SK-N-SH treated with all-trans-retinoic acid at 6 μM for 48 hours (cell line): ENCODE measurements at regions not wholly inside any gene's neighbourhood (a gene's known extent, or its start where the extent isn't known, plus 50 kb on each side); places are given as distances from the start of the nearest gene placed in this dataset.

Source experiments
- ATAC-seq: fragments of 200-7000 bp; cut with Tn5 transposase; 3 replicates; pipeline ENCODE4 v1.9.1; 2020; ENCODE audit warnings: mild to moderate bottlenecking, moderate library complexity
- ARNTL ChIP-seq: fragments of 450-650 bp; formaldehyde crosslinking; IDR thresholded peaks from 2 replicates; pipeline ENCODE4 v1.5.0; 2020; ENCODE audit warnings: low read depth, mild to moderate bottlenecking, moderate library complexity, borderline replicate concordance
- BACH2 ChIP-seq: fragments of 250-450 bp; sonication (Bioruptor Pico); IDR thresholded peaks from 2 replicates; pipeline ENCODE4 v1.9.0; 2021; ENCODE audit warnings: mild to moderate bottlenecking, borderline replicate concordance
- CREB5 ChIP-seq: fragments of 250-450 bp; sonication (Bioruptor Pico); IDR thresholded peaks from 2 replicates; pipeline ENCODE4 v1.5.1; 2020; ENCODE audit warnings: low read depth, mild to moderate bottlenecking, moderate library complexity
- CSDC2 ChIP-seq: fragments of 250-450 bp; sonication (Bioruptor Pico); IDR thresholded peaks from 2 replicates; pipeline ENCODE4 v1.5.0; 2020; ENCODE audit warnings: mild to moderate bottlenecking, moderate library complexity
- CSRNP3 ChIP-seq: fragments of 250-450 bp; sonication (Bioruptor Pico); IDR thresholded peaks from 2 replicates; pipeline ENCODE4 v1.5.1; 2021; ENCODE audit warnings: mild to moderate bottlenecking, moderate library complexity
- ESRRG ChIP-seq: fragments of 250-450 bp; sonication (Bioruptor Pico); IDR thresholded peaks from 2 replicates; pipeline ENCODE4 v1.6.1; 2021; ENCODE audit warnings: mild to moderate bottlenecking
- GLIS3 ChIP-seq: fragments of 250-450 bp; sonication (Bioruptor Pico); IDR thresholded peaks from 2 replicates; pipeline ENCODE4 v1.5.0; 2020; ENCODE audit warnings: mild to moderate bottlenecking, moderate library complexity
- OSR1 ChIP-seq: fragments of 250-450 bp; sonication (Bioruptor Pico); IDR thresholded peaks from 2 replicates; pipeline ENCODE4 v1.8.0; 2022; ENCODE audit warnings: moderate library complexity, mild to moderate bottlenecking, inconsistent platforms
- PATZ1 ChIP-seq: fragments of 250-450 bp; sonication (Bioruptor Pico); IDR thresholded peaks from 2 replicates; pipeline ENCODE4 v1.8.0; 2020; ENCODE audit warnings: mild to moderate bottlenecking, moderate library complexity, borderline replicate concordance
- POU6F1 ChIP-seq: fragments of 250-450 bp; sonication (Bioruptor Pico); IDR thresholded peaks from 2 replicates; pipeline ENCODE4 v1.8.0; 2021; ENCODE audit warnings: low read depth, mild to moderate bottlenecking, moderate library complexity, borderline replicate concordance
- PPARA ChIP-seq: fragments of 250-450 bp; sonication (Bioruptor Pico); IDR thresholded peaks from 2 replicates; pipeline ENCODE4 v1.5.0; 2020; ENCODE audit warnings: mild to moderate bottlenecking, borderline replicate concordance
- RARB ChIP-seq: fragments of 250-450 bp; sonication (Bioruptor Pico); IDR thresholded peaks from 2 replicates; pipeline ENCODE4 v1.8.0; 2021; ENCODE audit warnings: mild to moderate bottlenecking, moderate library complexity
- SNAI2 ChIP-seq: fragments of 250-450 bp; sonication (Bioruptor Pico); IDR thresholded peaks from 2 replicates; pipeline ENCODE4 v1.5.0; 2020; ENCODE audit warnings: mild to moderate bottlenecking, moderate library complexity
- TCF4 ChIP-seq: fragments of 250-450 bp; sonication (Bioruptor Pico); IDR thresholded peaks from 2 replicates; pipeline ENCODE4 v1.8.0; 2021; ENCODE audit warnings: mild to moderate bottlenecking, moderate library complexity, borderline replicate concordance
- TOX ChIP-seq: fragments of 250-450 bp; sonication (Bioruptor Pico); IDR thresholded peaks from 2 replicates; pipeline ENCODE4 v1.8.0; 2021; ENCODE audit warnings: mild to moderate bottlenecking, moderate library complexity, borderline replicate concordance
- TSHZ2 ChIP-seq: fragments of 250-450 bp; sonication (Bioruptor Pico); IDR thresholded peaks from 2 replicates; pipeline ENCODE4 v1.5.0; 2020; ENCODE audit warnings: mild to moderate bottlenecking, moderate library complexity
- ZC3H10 ChIP-seq: fragments of 250-450 bp; sonication (Bioruptor Pico); IDR thresholded peaks from 2 replicates; pipeline ENCODE4 v1.5.1; 2021; ENCODE audit warnings: mild to moderate bottlenecking, moderate library complexity
- ZFP3 ChIP-seq: fragments of 250-450 bp; sonication (Bioruptor Pico); IDR thresholded peaks from 2 replicates; pipeline ENCODE4 v1.5.0; 2020; ENCODE audit warnings: mild to moderate bottlenecking, moderate library complexity
- ZFP30 ChIP-seq: fragments of 450-650 bp; formaldehyde crosslinking; IDR thresholded peaks from 2 replicates; pipeline ENCODE4 v1.5.0; 2022; ENCODE audit warnings: mild to moderate bottlenecking, moderate library complexity
- ZNF565 ChIP-seq: fragments of 450-650 bp; formaldehyde crosslinking; conservative IDR thresholded peaks from 2 replicates; pipeline ENCODE4 v1.5.0; 2020; ENCODE audit warnings: low read depth, mild to moderate bottlenecking, moderate library complexity
- ZNF70 ChIP-seq: fragments of 450-650 bp; formaldehyde crosslinking; IDR thresholded peaks from 2 replicates; pipeline ENCODE4 v1.5.0; 2020; ENCODE audit warnings: mild to moderate bottlenecking, moderate library complexity
- ZNF8 ChIP-seq: fragments of 450-650 bp; formaldehyde crosslinking; IDR thresholded peaks from 2 replicates; pipeline ENCODE4 v1.5.0; 2020; ENCODE audit warnings: mild to moderate bottlenecking, moderate library complexity

GRCh38 chr10:78963074-78964034 is 105.4 kb upstream of the ZMIZ1 start:
- TF ChIP-seq ZNF70 (CRISPR knock-in tag) (peak; percentile 56; the same call in 1 of the 2 replicates), RARB (no peak), GLIS3 (CRISPR knock-in tag) (no peak), TCF4 (CRISPR knock-in tag) (peak; percentile 88), ESRRG (CRISPR knock-in tag) (no peak), TSHZ2 (CRISPR knock-in tag) (peak; percentile 93), ZFP30 (CRISPR knock-in tag) (no peak), ZFP3 (peak; percentile 67; the same call in 1 of the 2 replicates), OSR1 (CRISPR knock-in tag) (no peak), SNAI2 (CRISPR knock-in tag) (no peak)
- peak; percentile 14 for ATAC-seq

GRCh38 chr10:78964274-78964951 is 104.4 kb upstream of the ZMIZ1 start:
- TF ChIP-seq SNAI2 (CRISPR knock-in tag) (0 out of 2 replicates have a peak, but pooled peaks have one; percentile 5), ZNF565 (no peak)
- ATAC-seq: peak; percentile 18

GRCh38 chr10:78964952-78965633 is 103.7 kb upstream of the ZMIZ1 start:
- ATAC-seq: peak; percentile 77
- TF ChIP-seq CSRNP3 (CRISPR knock-in tag): no peak
- TF ChIP-seq ZFP3: peak; percentile 68
- no peak for TF ChIP-seq ZFP30 (CRISPR knock-in tag)
- TF ChIP-seq PATZ1 (CRISPR knock-in tag): no peak
- peak; percentile 58; the same call in 1 of the 2 replicates for TF ChIP-seq CSDC2 (CRISPR knock-in tag)
- TF ChIP-seq OSR1 (CRISPR knock-in tag): no peak
- TF ChIP-seq TSHZ2 (CRISPR knock-in tag): no peak
- TF ChIP-seq ZNF565: no peak
- no peak for TF ChIP-seq PPARA (CRISPR knock-in tag)
- TF ChIP-seq GLIS3 (CRISPR knock-in tag): no peak; the same call in 1 of the 2 replicates
- TF ChIP-seq ZC3H10: no peak
- TF ChIP-seq POU6F1 (CRISPR knock-in tag): no peak
- no peak for TF ChIP-seq ESRRG (CRISPR knock-in tag)
- TF ChIP-seq TCF4 (CRISPR knock-in tag): no peak
- TF ChIP-seq ZNF70 (CRISPR knock-in tag): no peak
- no peak for TF ChIP-seq RARB
- no peak for TF ChIP-seq ZNF8
- no peak for TF ChIP-seq CREB5
- TF ChIP-seq SNAI2 (CRISPR knock-in tag): 0 out of 2 replicates have a peak, but pooled peaks have one; percentile 2
- TF ChIP-seq TOX (CRISPR knock-in tag): no peak
- no peak for TF ChIP-seq BACH2 (CRISPR knock-in tag)
- TF ChIP-seq ARNTL (CRISPR knock-in tag): no peak
